Omental fat pad (tissue), 3 donors: ENCODE measurements at regions not wholly inside any gene's neighbourhood (a gene's known extent, or its start where the extent isn't known, plus 50 kb on each side); places are given as distances from the start of the nearest gene placed in this dataset.

Experiments
- ATAC-seq: fragments of 150-250 bp; one replicate; pipeline ENCODE4 v1.9.1; 2016; ENCODE audit warnings: mild to moderate bottlenecking, moderate library complexity; ENCODE audit not compliant: low FRiP score
- DNase-seq: peaks from one replicate; pipeline ENCODE4 v3.0.0-alpha.2; 2019; ENCODE audit warnings: low spot score
- TF ChIP-seq, protein P1 (sequence below), 3 donors: fragments of 450-650 bp; IDR thresholded peaks; one replicate each; pipeline ENCODE4 v1.5.1; 2016 to 2017; ENCODE audit warnings: antibody characterized with exemption in 3 of 3, mild to moderate bottlenecking in 3 of 3, moderate library complexity in 2 of 3

GRCh38 chr1:177556163-177556562, 385.4 kb downstream of the BRINP2 start:
- ATAC-seq (no peak), DNase-seq (no peak)
- TF ChIP-seq, protein P1, sequence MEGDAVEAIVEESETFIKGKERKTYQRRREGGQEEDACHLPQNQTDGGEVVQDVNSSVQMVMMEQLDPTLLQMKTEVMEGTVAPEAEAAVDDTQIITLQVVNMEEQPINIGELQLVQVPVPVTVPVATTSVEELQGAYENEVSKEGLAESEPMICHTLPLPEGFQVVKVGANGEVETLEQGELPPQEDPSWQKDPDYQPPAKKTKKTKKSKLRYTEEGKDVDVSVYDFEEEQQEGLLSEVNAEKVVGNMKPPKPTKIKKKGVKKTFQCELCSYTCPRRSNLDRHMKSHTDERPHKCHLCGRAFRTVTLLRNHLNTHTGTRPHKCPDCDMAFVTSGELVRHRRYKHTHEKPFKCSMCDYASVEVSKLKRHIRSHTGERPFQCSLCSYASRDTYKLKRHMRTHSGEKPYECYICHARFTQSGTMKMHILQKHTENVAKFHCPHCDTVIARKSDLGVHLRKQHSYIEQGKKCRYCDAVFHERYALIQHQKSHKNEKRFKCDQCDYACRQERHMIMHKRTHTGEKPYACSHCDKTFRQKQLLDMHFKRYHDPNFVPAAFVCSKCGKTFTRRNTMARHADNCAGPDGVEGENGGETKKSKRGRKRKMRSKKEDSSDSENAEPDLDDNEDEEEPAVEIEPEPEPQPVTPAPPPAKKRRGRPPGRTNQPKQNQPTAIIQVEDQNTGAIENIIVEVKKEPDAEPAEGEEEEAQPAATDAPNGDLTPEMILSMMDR (IDR thresholded peaks at IDR 0.05), result no peak

DNA sequence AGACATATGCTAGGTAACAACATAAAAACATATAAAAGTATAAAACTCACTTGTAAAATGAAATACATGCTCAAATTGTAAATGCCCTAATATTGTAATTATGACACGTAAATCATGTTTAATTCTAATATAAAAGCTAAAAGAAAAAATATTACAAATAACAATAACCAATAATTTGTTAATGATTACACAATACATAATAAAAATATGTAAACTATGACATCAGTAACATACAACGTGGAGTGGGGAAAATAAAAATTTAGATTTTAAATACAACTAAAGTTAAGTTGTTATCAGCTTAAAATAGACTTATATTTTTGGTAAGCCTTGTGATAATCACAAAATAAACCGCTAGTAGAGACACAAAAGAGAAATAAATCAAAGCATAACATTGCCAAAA, 376.4 kb downstream of the BRINP2 start:
- TF ChIP-seq, protein P1 (IDR thresholded peaks at IDR 0.05), result no peak
- DNase-seq (no peak), ATAC-seq (no peak)

GRCh38 chr1:177546346-177546745, 375.6 kb downstream of the BRINP2 start:
- TF ChIP-seq, protein P1 (IDR thresholded peaks at IDR 0.05), result no peak
- ATAC-seq, result no peak
- DNase-seq, result no peak

- TF ChIP-seq, protein P1 (IDR thresholded peaks at IDR 0.05), result no peak
- DNase-seq, result no peak
- no peak for ATAC-seq
These were observed 355.4 kb downstream of the BRINP2 start for GRCh38 chr1:177526201-177526600.

DNA sequence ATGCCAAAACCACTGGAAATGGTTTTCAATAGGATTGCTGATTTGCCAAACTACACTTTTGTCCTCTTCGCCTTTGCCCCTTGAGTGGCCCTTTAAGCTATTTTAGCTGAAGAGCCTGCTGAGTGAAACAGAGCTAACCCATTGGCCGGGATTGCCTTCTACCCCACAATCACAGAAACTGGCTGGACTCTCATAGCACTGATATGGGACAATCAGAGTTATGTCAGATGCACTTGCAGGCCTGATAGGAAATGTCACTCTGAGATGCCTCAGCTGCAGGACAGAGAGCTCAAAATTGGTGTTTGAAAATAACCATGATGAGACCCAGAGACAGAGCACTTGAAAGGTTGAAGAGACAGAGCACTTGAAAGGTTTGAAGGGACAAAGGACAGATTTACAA, 354.4 kb downstream of the BRINP2 start:
- TF ChIP-seq, protein P1 (IDR thresholded peaks at IDR 0.05), result no peak
- DNase-seq (no peak), ATAC-seq (no peak)

DNA sequence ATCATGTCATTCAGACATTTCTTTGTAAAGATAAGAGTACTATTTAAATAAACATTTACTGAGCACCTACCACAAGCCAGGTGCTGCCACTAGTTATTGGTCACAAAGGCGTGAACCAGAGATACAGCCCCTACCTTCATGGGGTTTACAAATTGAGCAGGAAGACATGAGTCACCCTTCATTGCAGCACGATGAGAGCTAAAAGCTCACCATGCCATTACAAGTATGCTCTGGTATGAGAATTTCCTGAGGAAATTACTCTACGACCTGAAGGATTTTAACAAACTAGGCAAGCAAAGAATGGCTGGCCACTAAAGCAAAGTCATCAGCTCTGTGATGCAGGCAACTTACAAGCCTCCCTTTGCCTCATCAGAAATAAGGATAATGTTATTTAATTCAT, 346.8 kb downstream of the BRINP2 start:
- TF ChIP-seq, protein P1 (IDR thresholded peaks at IDR 0.05), result no peak
- ATAC-seq (no peak), DNase-seq (no peak)

DNA sequence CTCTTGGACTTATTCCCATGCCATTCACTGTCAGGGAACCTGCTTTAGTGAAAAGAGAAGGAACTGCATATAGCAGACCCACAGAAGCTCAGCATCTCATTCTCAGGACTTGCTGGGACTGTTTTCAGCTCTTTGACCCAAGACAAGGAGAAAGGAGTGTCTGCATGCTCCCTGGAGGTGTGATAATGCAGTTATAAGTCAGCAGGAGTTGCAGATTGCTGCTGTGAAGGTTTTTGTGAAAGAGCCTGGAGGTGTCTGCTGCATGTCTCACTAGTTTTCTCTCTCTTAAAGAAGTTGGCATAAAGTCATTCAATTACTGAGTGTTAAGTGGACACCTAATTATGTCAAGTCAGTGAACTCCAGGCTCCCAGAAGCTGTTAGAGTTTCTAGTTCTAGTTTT, 343.4 kb downstream of the BRINP2 start:
- ATAC-seq (no peak), DNase-seq (no peak)
- TF ChIP-seq, protein P1 (IDR thresholded peaks at IDR 0.05), result no peak
